ENCODE measurements at regions not wholly inside any gene's neighbourhood (a gene's known extent, or its start where the extent isn't known, plus 50 kb on each side); places are given as distances from the start of the nearest gene placed in this dataset.

GRCh38 chr21:28239340-28239739 lies 753.3 kb downstream of the LTN1 start:
- DNase-seq (ENCODE audit: low spot score), result peak; percentile 20

- DNase-seq (ENCODE audit: low spot score), result no peak
Observed at GRCh38 chr21:28237661-28238060, 755.0 kb downstream of the LTN1 start.

DNA sequence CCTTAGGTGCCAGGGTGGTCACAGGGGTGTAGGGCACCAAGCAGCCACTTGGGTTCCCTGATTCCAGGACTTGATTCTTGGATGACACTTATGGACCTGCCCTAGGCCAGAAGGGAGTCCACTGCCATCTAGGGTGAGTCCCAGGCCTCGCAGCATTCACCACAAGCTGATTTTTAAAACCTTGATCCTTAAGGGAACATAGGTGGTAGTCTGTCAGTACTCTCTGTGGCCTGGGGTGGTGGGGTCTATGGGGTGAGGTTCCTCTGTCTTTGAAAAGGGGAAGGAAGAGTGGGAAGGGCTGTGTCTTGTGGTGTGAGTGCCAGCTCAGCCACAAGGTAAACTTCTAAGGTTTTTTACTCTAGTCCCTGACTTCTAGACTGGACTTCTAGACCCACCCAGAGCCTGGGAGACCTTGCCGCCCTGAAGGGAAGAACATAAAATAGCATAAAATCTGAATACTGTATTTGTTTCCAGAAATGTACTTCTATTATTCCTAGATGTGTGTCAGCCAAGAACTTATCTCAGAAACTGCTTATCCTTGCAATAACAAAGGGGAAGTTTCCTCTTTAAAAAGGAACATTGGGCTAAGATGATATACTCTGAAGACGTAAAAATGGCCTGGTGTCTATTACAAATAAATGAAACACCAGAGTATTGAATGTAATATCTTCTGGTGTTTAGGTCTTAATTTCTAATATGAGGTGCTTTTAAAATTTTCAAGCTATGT lies 757.3 kb downstream of the LTN1 start:
- DNase-seq (ENCODE audit: low spot score), result no peak

- no peak for DNase-seq (ENCODE audit: low spot score)
Observed at GRCh38 chr21:28234326-28234725, 758.4 kb downstream of the LTN1 start.

- no peak for DNase-seq (ENCODE audit: low spot score)
Observed at GRCh38 chr21:28233536-28234220, 759.0 kb downstream of the LTN1 start.

- DNase-seq (ENCODE audit: low spot score), result no peak
Observed at GRCh38 chr21:28230559-28230958, 762.1 kb downstream of the LTN1 start.

GRCh38 chr21:28229814-28230213 lies 762.9 kb downstream of the LTN1 start:
- no peak for DNase-seq (ENCODE audit: low spot score)

DNA sequence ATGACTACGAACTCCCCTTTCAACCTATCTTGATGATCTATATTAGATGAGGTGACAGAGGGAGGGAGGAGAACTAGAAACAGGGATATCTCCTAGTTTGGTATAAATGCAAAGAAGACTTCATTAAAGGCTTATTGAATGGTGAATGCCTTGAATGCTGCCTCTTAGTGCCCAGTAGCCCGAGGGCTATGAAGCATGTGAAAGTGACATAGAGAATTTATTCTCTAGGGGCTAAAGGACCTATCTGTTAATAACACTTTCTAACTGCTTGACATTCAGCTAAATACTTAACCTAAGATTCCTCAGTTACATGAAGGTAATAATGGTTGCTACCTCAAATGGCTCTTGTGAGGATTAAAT lies 764.1 kb downstream of the LTN1 start:
- no peak for DNase-seq (ENCODE audit: low spot score)

GRCh38 chr21:28227881-28228635 lies 764.6 kb downstream of the LTN1 start:
- DNase-seq (ENCODE audit: low spot score), result no peak

GRCh38 chr21:28226563-28226962 lies 766.1 kb downstream of the LTN1 start:
- DNase-seq (ENCODE audit: low spot score), result no peak

GRCh38 chr21:28224191-28224726 lies 768.4 kb downstream of the LTN1 start:
- no peak for DNase-seq (ENCODE audit: low spot score)

DNA sequence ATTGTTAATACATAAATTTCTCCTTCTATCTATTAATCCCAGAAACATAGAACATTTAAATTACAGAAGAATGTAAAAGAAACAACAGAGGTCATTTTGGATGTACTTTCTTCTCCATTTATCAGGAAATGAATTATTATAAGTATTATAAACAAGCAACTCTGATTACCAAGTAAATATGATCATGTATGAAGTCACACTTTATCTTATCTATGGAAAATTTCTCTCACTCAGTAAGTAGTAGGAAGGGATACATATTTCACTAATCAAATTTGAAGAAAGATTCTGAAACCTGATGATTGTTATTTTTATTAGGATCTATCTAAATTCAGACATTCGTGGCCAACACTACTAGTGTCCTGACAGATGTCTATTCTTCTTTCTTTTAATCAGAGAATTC lies 770.7 kb downstream of the LTN1 start:
- no peak for DNase-seq (ENCODE audit: low spot score)

DNA sequence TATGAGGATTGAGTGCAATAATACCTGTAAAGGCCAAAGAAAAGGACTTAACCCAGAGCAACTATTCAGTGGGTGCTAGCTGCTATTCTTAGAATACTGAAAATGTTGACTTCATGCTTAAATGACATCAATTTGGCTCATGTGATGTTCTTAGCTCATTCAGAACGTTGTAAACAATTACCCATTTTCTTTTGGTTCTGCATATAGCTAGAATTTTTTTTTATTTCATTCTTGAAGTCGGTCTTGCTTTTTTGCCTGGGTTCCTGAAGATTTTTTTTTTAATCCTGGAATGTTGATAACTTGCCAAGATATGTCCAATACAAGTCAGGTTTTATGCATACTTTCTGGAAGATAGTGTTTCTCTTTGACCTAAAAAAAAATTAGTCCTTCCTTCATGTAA lies 772.0 kb downstream of the LTN1 start:
- no peak for DNase-seq (ENCODE audit: low spot score)

DNA sequence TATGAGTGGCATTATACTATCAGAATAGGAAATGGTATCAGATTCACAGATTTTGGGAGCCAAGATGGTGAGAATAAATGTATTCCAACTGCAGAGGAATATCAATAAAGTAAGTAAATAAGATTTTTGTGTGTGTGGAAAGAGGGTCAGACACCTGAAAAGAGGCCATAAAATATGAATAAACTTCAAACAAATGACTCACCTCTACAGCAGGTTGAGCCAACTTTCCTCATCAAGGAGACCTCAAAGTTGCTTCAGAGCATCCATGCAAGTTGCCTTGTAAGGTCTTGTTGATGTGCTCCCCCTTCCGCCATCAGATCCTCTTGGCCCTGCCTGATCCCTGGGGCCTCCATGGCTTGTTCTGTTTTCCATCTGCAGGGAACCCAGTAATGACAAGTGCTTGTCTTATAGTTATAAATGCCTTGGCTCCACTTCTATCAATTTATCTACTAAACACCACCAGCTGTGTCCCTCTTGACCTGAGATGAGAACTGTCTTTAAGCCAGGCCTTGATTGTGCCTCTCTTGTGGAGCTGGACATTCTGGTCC lies 775.6 kb downstream of the LTN1 start:
- no peak for DNase-seq (ENCODE audit: low spot score)

GRCh38 chr21:28215214-28215954 lies 777.3 kb downstream of the LTN1 start:
- no peak for DNase-seq (ENCODE audit: low spot score)

DNA sequence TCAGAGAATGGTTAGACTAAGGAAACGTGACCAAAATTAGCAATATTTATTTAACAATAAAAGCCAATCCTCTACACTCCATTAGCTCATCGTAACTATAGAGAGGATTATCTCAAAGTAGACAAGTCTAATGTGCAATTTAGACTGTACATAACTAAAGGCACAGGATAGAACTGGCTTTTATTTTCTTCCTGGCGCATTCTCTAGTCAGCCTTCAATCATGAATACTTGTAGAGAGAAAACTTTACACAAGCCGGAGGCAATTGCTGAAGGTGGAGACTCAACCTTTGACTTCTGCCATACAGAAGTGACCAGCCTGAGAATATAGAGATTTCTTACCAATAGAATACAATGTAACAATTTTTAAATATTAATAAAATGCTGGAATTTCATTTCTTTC lies 777.9 kb downstream of the LTN1 start:
- no peak for DNase-seq (ENCODE audit: low spot score)

- DNase-seq (ENCODE audit: low spot score), result no peak
Observed at GRCh38 chr21:28213261-28213660, 779.4 kb downstream of the LTN1 start.

DNA sequence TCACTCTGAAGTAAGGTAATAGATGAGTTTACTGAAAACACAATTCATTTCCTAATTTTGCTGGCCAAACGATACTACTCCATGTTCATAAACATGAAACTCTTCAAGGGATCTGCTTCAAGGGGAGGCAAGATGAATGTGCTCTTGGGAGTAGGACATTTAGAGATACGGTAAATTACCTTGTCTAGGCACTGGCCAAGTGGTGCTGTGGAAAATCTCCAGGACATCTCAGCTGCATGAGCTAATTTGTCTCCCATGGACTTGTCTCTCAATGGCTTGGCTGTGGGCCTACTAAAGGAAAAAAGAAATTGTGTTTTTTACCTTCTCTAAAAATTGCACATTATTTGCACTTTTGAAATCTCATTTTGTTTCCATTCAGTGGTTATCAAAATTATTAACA lies 780.6 kb downstream of the LTN1 start:
- no peak for DNase-seq (ENCODE audit: low spot score)

- no peak for DNase-seq (ENCODE audit: low spot score)
Observed at GRCh38 chr21:28207436-28208173, 785.1 kb downstream of the LTN1 start.

DNA sequence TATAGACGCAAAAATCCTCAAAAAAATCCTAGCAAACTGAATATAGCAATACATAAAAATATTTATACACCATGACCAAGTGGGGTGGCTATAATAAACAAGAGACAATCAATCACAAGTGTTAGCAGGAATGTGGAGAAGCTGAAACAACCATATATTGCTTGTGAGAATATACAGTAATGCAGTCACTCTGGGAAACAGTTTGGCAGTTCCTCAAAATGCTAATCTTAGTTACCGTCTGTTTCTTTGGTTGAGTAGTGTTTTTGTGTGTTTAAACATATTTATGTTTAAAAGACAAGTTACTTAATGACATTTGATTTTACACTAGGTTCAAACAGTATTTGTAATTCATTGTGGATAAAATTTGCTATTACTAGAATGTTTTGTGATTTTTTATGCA lies 792.0 kb downstream of the LTN1 start:
- no peak for DNase-seq (ENCODE audit: low spot score)

DNA sequence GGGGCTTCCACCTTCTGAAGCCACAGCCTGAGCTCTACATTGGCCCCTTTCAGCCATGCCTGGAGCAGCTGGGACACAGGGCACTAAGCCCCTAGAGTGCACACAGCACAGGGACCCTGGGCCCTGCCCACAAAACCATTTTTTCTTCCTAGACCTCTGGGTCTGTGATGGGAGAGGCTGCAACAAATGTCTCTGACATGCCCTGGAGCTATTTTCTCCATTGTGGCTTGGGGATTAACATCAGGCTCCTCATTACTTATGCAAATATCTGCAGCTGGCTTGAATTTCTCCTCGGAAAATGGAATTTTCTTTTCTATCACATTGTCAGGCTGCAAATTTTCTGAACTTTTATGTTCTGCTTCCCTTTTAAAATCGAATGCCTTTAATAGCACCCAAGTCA lies 795.7 kb downstream of the LTN1 start:
- DNase-seq (ENCODE audit: low spot score), result no peak

Data from mucosa of gallbladder (tissue), 1 donor.